Lower leg skin (tissue), 4 donors: ENCODE measurements at regions not wholly inside any gene's neighbourhood (a gene's known extent, or its start where the extent isn't known, plus 50 kb on each side); places are given as distances from the start of the nearest gene placed in this dataset.

Experiments
- DNase-seq, 2 donors: peaks; one replicate each; pipeline ENCODE4 v3.0.0-alpha.2; 2019; ENCODE audit warnings: low spot score in 2 of 2
- H3K4me3 ChIP-seq: fragments of 200-600 bp; sonication (generic); 2 replicates; pipeline ENCODE4 v1.5.1; 2017; ENCODE audit warnings: mild to moderate bottlenecking, low read depth; ENCODE audit not compliant: poor library complexity, severe bottlenecking
- POLR2A ChIP-seq, 2 donors: fragments of 450-650 bp; IDR thresholded peaks; one replicate each; pipeline ENCODE4 v1.6.1; 2016 to 2017; ENCODE audit warnings: antibody characterized with exemption in 2 of 2, mild to moderate bottlenecking in 1 of 2, moderate library complexity in 1 of 2
- WGBS, 2 donors: methylation state at CpG; one replicate each; pipeline ENCODE4 v1.1.5; 2018; 5-methylcytosine and 5-hydroxymethylcytosine counted together
- intact Hi-C: fragments of 100-400 bp; cut with DNase I; formaldehyde crosslinking; loops from one replicate; pipeline ENCODE4 v1.15.0; 2023; ENCODE audit warnings: low total_unique reads
- TF ChIP-seq, protein P1 (sequence below), 3 donors: fragments of 450-650 bp; IDR thresholded peaks; one replicate each; pipeline ENCODE4 v1.5.1; 2016; ENCODE audit warnings: antibody characterized with exemption in 3 of 3, mild to moderate bottlenecking in 3 of 3, moderate library complexity in 2 of 3

- 86 to 93% methylated on average over 3 of the region's 3 CpGs for WGBS, 2 donors
- no peak for TF ChIP-seq POLR2A (IDR thresholded peaks at IDR 0.05)
- TF ChIP-seq, protein P1, sequence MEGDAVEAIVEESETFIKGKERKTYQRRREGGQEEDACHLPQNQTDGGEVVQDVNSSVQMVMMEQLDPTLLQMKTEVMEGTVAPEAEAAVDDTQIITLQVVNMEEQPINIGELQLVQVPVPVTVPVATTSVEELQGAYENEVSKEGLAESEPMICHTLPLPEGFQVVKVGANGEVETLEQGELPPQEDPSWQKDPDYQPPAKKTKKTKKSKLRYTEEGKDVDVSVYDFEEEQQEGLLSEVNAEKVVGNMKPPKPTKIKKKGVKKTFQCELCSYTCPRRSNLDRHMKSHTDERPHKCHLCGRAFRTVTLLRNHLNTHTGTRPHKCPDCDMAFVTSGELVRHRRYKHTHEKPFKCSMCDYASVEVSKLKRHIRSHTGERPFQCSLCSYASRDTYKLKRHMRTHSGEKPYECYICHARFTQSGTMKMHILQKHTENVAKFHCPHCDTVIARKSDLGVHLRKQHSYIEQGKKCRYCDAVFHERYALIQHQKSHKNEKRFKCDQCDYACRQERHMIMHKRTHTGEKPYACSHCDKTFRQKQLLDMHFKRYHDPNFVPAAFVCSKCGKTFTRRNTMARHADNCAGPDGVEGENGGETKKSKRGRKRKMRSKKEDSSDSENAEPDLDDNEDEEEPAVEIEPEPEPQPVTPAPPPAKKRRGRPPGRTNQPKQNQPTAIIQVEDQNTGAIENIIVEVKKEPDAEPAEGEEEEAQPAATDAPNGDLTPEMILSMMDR (IDR thresholded peaks at IDR 0.05): no peak
- no peak for DNase-seq
- intact Hi-C loops: no loop called here
- H3K4me3 ChIP-seq: no peak overlapping the region
Observed at GRCh38 chr9:16090907-16091629, 538.2 kb downstream of the CCDC171 start.

- 68 to 70% methylated on average over 12 of the region's 12 CpGs for WGBS, 2 donors
- intact Hi-C loops: no loop called here
- DNase-seq: no peak
- TF ChIP-seq, protein P1 (IDR thresholded peaks at IDR 0.05): no peak
- TF ChIP-seq POLR2A (IDR thresholded peaks at IDR 0.05): no peak
- no peak overlapping the region for H3K4me3 ChIP-seq
Observed at GRCh38 chr9:16092142-16093091, 539.6 kb downstream of the CCDC171 start.

GRCh38 chr9:16098306-16098705 is 545.5 kb downstream of the CCDC171 start:
- H3K4me3 ChIP-seq: no peak overlapping the region
- 92 to 95% methylated on average over 5 of the region's 5 CpGs for WGBS, 2 donors
- DNase-seq: no peak
- intact Hi-C loops: no loop called here
- TF ChIP-seq, protein P1 (IDR thresholded peaks at IDR 0.05): no peak
- TF ChIP-seq POLR2A (IDR thresholded peaks at IDR 0.05): no peak

DNA sequence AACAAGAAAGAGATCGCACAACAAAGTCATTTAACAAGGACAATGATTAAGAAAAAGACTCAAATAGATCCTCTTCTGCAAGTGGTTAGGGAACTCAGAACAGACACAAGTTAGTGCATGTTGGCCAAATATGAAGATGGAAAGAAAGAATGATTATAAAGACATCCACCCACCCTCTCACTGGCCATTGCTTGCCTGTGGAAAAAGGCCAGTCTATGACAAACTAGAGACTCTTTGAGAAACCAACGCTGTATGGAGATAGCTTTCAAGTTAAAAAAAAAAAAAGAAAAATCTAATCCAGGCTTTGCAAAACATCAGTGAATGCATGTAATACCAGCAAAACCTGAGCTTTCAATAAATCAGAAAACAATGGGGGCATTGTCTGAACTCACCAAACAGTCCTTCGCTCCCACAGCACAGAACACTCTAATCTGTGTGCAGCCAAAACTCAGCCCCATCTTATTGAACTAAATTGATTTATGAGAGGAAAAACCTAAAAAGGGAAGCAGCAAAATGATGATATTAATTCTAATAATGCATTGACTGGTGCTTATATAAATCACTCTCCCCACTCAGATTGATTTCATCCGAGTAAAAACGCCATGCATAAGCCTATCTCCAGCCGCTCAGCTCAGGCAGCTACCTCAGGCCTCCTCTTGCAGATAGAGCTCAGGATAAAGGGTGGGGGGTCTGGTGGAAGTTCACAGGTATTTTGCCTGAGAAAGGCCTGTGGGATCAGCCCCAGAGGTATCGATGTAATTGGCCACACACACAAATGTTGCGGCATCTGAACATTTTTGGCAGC is 547.1 kb downstream of the CCDC171 start:
- WGBS, 2 donors: 71% methylated on average over 8 of the region's 8 CpGs
- DNase-seq: no peak
- intact Hi-C loops: no loop called here
- no peak overlapping the region for H3K4me3 ChIP-seq
- TF ChIP-seq, protein P1 (IDR thresholded peaks at IDR 0.05): no peak
- TF ChIP-seq POLR2A (IDR thresholded peaks at IDR 0.05): no peak

DNA sequence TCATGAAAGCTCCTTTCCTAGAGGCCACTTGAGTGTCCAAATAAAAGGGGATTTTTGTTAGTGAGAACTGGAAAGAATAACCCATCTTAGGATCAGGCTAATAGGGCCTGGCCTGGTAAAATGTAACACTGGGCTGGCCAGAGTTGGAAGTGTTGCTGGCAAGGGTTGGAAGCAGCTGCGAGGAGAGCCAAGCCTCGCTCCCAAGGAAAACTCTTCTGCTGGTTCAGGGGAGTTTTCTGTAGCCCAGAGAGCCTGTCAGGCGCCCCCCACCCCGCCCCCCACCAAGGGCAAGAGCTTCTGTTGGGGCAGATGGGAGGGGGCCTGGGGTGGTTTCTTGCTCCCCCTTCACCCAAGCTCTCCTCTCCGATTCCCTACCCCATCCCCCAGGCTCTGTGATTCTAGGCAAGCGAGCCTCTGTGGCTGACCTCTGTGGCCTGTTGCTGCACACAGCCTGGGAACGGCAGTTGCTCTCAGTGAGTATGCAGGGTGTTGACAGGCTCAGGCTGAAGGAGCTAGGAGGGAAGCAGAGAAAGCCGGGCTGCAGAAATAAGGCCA is 547.8 kb downstream of the CCDC171 start:
- intact Hi-C loops: no loop called here
- TF ChIP-seq POLR2A (IDR thresholded peaks at IDR 0.05): no peak
- TF ChIP-seq, protein P1 (IDR thresholded peaks at IDR 0.05): no peak
- H3K4me3 ChIP-seq: no peak overlapping the region
- no peak for DNase-seq
- 69 to 76% methylated on average over 6 to 8 of the region's 8 CpGs for WGBS, 2 donors
